HEK293 (cell line): ENCODE measurements at regions not wholly inside any gene's neighbourhood (a gene's known extent, or its start where the extent isn't known, plus 50 kb on each side); places are given as distances from the start of the nearest gene placed in this dataset.
"Not testable (repeated sequence)": the region's sequence is repeated elsewhere in the genome, so short reads cannot be mapped to it uniquely, and the experiment has no call there.

Experiments used
- AEBP2 ChIP-seq: fragments of 450-650 bp; formaldehyde crosslinking; IDR thresholded peaks from 2 replicates; pipeline ENCODE4 v1.5.1; 2016; ENCODE audit warnings: missing biosample characterization, missing genetic modification characterization, borderline replicate concordance
- ATF2 ChIP-seq: fragments of 450-650 bp; formaldehyde crosslinking; IDR thresholded peaks from 2 replicates; pipeline ENCODE4 v1.5.1; 2016; ENCODE audit warnings: missing biosample characterization, missing genetic modification characterization, low read depth
- CTCF ChIP-seq: fragments of 450-650 bp; formaldehyde crosslinking; IDR thresholded peaks from 2 replicates; pipeline ENCODE4 v1.5.1; 2016; ENCODE audit warnings: missing biosample characterization, missing genetic modification characterization
- HOXC10 ChIP-seq: sonication (generic); formaldehyde crosslinking; IDR thresholded peaks from 2 replicates; pipeline ENCODE4 v1.8.1; 2023; ENCODE audit warnings: mild to moderate bottlenecking, missing genetic modification reagents
- SP7 ChIP-seq: fragments of 450-650 bp; formaldehyde crosslinking; IDR thresholded peaks from 2 replicates; pipeline ENCODE4 v1.5.1; 2016; ENCODE audit warnings: missing biosample characterization, missing genetic modification characterization
- ZBTB1 ChIP-seq: fragments of 450-650 bp; formaldehyde crosslinking; IDR thresholded peaks from 2 replicates; pipeline ENCODE4 v1.5.1; 2016; ENCODE audit warnings: missing biosample characterization, missing genetic modification characterization
- ZNF223 ChIP-seq: fragments of 450-650 bp; formaldehyde crosslinking; IDR thresholded peaks from 2 replicates; pipeline ENCODE4 v1.5.1; 2016; ENCODE audit warnings: missing biosample characterization, missing genetic modification characterization
- ZNF23 ChIP-seq: fragments of 450-650 bp; formaldehyde crosslinking; IDR thresholded peaks from 2 replicates; pipeline ENCODE4 v1.5.1; 2016; ENCODE audit warnings: missing biosample characterization, missing genetic modification characterization, borderline replicate concordance
- ZNF658 ChIP-seq: fragments of 450-650 bp; formaldehyde crosslinking; IDR thresholded peaks from 2 replicates; pipeline ENCODE4; 2016; ENCODE audit warnings: missing biosample characterization, missing genetic modification characterization
- ZNF670 ChIP-seq: fragments of 450-650 bp; formaldehyde crosslinking; IDR thresholded peaks from 2 replicates; pipeline ENCODE4 v1.5.1; 2016; ENCODE audit warnings: missing biosample characterization, missing genetic modification characterization, low read depth
- TF ChIP-seq, protein P1 (sequence below): fragments of 450-650 bp; formaldehyde crosslinking; IDR thresholded peaks from 2 replicates; pipeline ENCODE4 v1.5.1; 2016; ENCODE audit warnings: missing biosample characterization, missing genetic modification characterization

DNA sequence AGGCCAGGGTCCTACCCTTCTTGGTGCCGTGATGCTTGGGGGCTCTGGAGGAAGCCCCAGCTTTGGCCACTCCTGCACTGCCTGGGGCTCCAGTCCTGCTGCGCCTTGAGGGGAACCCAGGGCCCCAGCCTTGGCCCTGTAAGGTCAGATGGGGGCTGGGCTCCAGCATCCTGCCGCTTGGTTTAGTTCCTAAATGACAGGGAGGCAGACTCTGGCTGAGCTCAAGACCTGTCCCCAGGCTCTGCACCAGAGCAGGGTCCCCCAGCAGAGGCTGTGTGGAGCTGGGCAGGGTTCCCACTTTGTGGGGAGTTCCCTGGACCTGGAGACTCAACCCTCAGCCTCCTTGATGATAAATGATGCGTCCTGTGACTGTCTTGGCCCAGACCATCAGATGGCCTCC lies 395.4 kb downstream of the TMEM121 start:
- TF ChIP-seq CTCF (tag by site-specific recombination); AEBP2 (tag by site-specific recombination); SP7 (tag by site-specific recombination); ATF2 (tag by site-specific recombination); ZNF670 (tag by site-specific recombination); HOXC10 (CRISPR knock-in tag); ZNF223 (tag by site-specific recombination); ZNF658 (tag by site-specific recombination); ZNF23 (tag by site-specific recombination); ZBTB1 (tag by site-specific recombination): not testable (repeated sequence)
- TF ChIP-seq, protein P1, sequence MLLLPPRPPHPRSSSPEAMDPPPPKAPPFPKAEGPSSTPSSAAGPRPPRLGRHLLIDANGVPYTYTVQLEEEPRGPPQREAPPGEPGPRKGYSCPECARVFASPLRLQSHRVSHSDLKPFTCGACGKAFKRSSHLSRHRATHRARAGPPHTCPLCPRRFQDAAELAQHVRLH, result not testable (repeated sequence)
